ENCODE measurements at regions not wholly inside any gene's neighbourhood (a gene's known extent, or its start where the extent isn't known, plus 50 kb on each side); places are given as distances from the start of the nearest gene placed in this dataset.

DNA sequence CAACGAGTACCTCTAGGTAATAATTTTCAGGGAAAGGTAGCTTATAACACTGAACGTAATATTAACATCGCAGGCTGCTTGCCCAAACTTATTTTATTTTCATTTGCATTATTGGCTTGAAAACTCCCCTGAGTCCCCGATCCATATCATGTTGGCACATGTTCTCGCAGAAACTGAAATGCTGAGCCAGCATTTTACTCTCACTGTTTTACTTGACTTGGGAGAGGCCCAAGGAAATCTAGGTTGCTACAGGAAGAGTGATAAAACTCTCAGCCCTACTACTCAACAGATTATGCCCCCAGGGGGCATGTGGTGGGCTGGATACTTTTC, 183.5 kb upstream of the HABP2 start:
- intact Hi-C loops (cut with DNase I), result no loop called here
- ATAC-seq (no peak), DNase-seq (no peak)
- Histone ChIP-seq H3K4me3 (no peak overlapping the region), H3K4me1 (no peaks in the 10 kb centered on the region), H3K36me3 (replicated peaks in 1 of 2; ENCODE audit: insufficient read depth in 1 of 2, low read depth in 2 of 2) (no peaks in the 10 kb centered on the region), H3K27ac (no peak overlapping the region), H3K9me3 (no peaks in the 10 kb centered on the region), H3K27me3 (no peaks in the 10 kb centered on the region)
- no peak for TF ChIP-seq POLR2A (IDR thresholded peaks at IDR 0.05)
- TF ChIP-seq, protein P1, sequence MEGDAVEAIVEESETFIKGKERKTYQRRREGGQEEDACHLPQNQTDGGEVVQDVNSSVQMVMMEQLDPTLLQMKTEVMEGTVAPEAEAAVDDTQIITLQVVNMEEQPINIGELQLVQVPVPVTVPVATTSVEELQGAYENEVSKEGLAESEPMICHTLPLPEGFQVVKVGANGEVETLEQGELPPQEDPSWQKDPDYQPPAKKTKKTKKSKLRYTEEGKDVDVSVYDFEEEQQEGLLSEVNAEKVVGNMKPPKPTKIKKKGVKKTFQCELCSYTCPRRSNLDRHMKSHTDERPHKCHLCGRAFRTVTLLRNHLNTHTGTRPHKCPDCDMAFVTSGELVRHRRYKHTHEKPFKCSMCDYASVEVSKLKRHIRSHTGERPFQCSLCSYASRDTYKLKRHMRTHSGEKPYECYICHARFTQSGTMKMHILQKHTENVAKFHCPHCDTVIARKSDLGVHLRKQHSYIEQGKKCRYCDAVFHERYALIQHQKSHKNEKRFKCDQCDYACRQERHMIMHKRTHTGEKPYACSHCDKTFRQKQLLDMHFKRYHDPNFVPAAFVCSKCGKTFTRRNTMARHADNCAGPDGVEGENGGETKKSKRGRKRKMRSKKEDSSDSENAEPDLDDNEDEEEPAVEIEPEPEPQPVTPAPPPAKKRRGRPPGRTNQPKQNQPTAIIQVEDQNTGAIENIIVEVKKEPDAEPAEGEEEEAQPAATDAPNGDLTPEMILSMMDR (IDR thresholded peaks at IDR 0.05), result no peak
- 38 to 50% methylated on average over 5 of the region's 5 CpGs for WGBS, 2 donors

DNA sequence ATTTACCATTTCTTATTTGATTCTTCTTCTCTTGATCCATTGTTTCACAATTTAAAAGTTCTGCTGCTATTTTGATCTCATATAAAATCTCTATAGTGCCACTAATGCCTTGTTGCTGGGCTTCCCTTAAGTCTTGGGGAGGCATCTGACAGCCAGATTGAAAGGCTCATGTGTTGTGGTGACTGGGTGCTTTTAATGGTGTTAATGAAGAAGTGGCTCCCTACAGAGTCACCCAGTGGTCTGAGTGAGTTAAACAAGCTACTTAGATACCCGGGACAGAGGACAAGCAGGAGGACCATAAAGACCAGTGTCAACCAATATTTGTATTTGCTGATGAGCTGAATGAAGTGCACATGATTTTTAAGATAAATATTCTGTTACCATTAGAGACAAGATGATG, 176.4 kb upstream of the HABP2 start:
- TF ChIP-seq, protein P1 (IDR thresholded peaks at IDR 0.05), result no peak
- TF ChIP-seq POLR2A (IDR thresholded peaks at IDR 0.05), result no peak
- H3K9me3 ChIP-seq, result no peaks in the 10 kb centered on the region
- no peak overlapping the region for H3K4me3 ChIP-seq
- no peak for ATAC-seq
- no peaks in the 10 kb centered on the region for H3K36me3 ChIP-seq (replicated peaks in 1 of 2; ENCODE audit: insufficient read depth in 1 of 2, low read depth in 2 of 2)
- H3K4me1 ChIP-seq, result no peaks in the 10 kb centered on the region
- no peaks in the 10 kb centered on the region for H3K27me3 ChIP-seq
- no peak overlapping the region for H3K27ac ChIP-seq
- WGBS, 2 donors, result 20 to 24% methylated on average over 1 of the region's 1 CpG
- DNase-seq, result no peak
- intact Hi-C loops (cut with DNase I), result no loop called here

DNA sequence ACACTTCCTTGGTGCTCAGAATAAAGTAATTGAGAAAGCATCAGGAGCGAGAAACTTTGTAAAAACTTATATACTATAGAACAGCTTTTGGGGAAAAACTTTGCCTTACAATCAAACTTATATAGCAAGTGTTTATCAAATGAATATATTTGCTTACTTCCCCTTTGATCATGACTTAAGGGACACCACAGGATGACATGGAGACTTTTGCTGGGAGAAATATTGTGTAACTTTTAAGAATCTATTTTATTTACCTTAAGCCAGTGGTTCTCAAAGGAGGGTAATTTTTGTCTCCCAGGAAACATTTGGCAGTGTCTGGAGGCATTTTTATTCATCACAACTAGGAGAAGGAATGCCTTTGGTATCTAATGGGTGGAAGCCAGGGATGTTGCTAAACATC, 173.8 kb upstream of the HABP2 start:
- no peak for ATAC-seq
- no peak overlapping the region for H3K27ac ChIP-seq
- no peaks in the 10 kb centered on the region for H3K36me3 ChIP-seq (replicated peaks in 1 of 2; ENCODE audit: insufficient read depth in 1 of 2, low read depth in 2 of 2)
- no peaks in the 10 kb centered on the region for H3K9me3 ChIP-seq
- no peak for DNase-seq
- WGBS, 2 donors, result 68 to 90% methylated on average over 1 of the region's 1 CpG
- TF ChIP-seq POLR2A (IDR thresholded peaks at IDR 0.05), result no peak
- TF ChIP-seq, protein P1 (IDR thresholded peaks at IDR 0.05), result no peak
- H3K27me3 ChIP-seq, result no peaks in the 10 kb centered on the region
- no peak overlapping the region for H3K4me3 ChIP-seq
- intact Hi-C loops (cut with DNase I), result no loop called here
- H3K4me1 ChIP-seq, result no peaks in the 10 kb centered on the region

DNA sequence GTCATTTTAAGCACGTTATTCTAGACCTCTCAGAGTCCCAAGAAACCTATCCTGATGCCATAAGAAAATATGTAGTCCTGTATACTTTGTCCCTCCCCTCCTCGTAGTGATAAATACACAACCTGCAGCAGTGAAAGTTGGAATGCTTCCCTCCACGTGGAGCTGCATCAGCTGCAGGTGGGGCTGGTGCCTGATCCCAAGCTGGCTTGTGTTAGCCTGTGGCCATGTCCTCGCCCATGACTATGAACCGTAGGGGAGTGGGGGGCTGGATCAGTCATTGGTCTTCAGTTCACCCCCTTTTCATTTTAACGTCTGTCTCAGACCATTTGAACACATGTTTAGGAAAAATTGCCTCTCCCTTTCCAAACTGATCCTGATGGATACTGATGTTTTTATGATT, 171.4 kb upstream of the HABP2 start:
- H3K27me3 ChIP-seq, result no peaks in the 10 kb centered on the region
- 48 to 57% methylated on average over 6 of the region's 6 CpGs for WGBS, 2 donors
- peaks cover 18% of the 10 kb centered on the region for H3K4me1 ChIP-seq
- DNase-seq, result no peak
- TF ChIP-seq POLR2A (IDR thresholded peaks at IDR 0.05), result no peak
- TF ChIP-seq, protein P1 (IDR thresholded peaks at IDR 0.05), result no peak
- intact Hi-C loops (cut with DNase I), result no loop called here
- ATAC-seq, result no peak
- no peak overlapping the region for H3K27ac ChIP-seq
- H3K36me3 ChIP-seq (replicated peaks in 1 of 2; ENCODE audit: insufficient read depth in 1 of 2, low read depth in 2 of 2), result no peaks in the 10 kb centered on the region
- H3K9me3 ChIP-seq, result no peaks in the 10 kb centered on the region
- H3K4me3 ChIP-seq, result no peak overlapping the region

DNA sequence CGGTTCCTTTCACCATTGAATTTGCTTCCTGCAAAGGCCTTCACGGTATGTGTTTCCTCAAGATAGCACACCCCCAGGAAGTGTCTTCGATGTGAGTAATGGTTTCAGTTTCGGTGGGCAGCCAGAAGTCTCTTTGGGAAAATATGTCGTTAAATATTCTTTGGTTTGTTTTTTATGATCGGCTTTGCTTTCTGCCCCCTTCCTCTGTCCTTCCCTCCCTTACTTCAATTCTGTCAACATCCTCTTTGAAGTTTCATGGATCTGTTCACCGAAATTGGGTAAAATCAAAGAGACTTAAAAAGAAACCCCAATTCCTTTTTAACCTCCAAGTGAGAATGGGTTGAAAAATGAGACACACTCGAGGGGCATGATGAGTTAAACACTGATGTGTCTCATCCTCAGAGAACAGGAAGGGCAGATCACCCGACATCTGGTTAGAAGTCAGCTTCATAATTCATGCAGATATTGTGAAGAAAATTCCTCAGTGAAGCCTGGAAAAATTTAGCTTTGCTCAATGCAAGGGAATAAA, 170.8 kb upstream of the HABP2 start:
- Histone ChIP-seq H3K27me3 (no peaks in the 10 kb centered on the region), H3K27ac (no peak overlapping the region), H3K4me1 (peaks cover 18% of the 10 kb centered on the region), H3K4me3 (no peak overlapping the region), H3K9me3 (no peaks in the 10 kb centered on the region), H3K36me3 (replicated peaks in 1 of 2; ENCODE audit: insufficient read depth in 1 of 2, low read depth in 2 of 2) (no peaks in the 10 kb centered on the region)
- no peak for TF ChIP-seq POLR2A (IDR thresholded peaks at IDR 0.05)
- TF ChIP-seq, protein P1 (IDR thresholded peaks at IDR 0.05), result no peak
- ATAC-seq (no peak), DNase-seq (peak in 1 of 4 donors; percentile 20)
- 56% methylated on average over 9 of the region's 9 CpGs for WGBS, 2 donors
- intact Hi-C loops (cut with DNase I), result no loop called here

Data from body of pancreas (tissue), 4 donors.